ENCODE measurements at regions not wholly inside any gene's neighbourhood (a gene's known extent, or its start where the extent isn't known, plus 50 kb on each side); places are given as distances from the start of the nearest gene placed in this dataset.

GRCh38 chr15:45884755-45885445 is 250.1 kb downstream of the SQOR start:
- peaks cover 22 to 28% of the 10 kb centered on the region in 2 experiments for H3K9me3 Mint-ChIP-seq

More at GRCh38 chr15:45884755-45885445, 250.1 kb downstream of the SQOR start:
- Histone ChIP-seq H3K27me3 (ENCODE audit: insufficient read depth, low read length) (no peaks in the 10 kb centered on the region), H3K23me2 (ENCODE audit: insufficient read length, low read depth, low read length, poor library complexity, severe bottlenecking) (no peaks in the 10 kb centered on the region), H2BK15ac (ENCODE audit: low read depth, low read length) (no peak overlapping the region), H3K79me2 (ENCODE audit: insufficient read depth, low read length) (no peaks in the 10 kb centered on the region), H3K4me1 (ENCODE audit: insufficient read depth, low read length) (no peaks in the 10 kb centered on the region), H2AK5ac (ENCODE audit: insufficient read length, low read length) (no peak overlapping the region), H3K23ac (ENCODE audit: insufficient read length, low read depth, low read length) (no peak overlapping the region), H2BK12ac (ENCODE audit: insufficient read length, low read depth, low read length) (no peak overlapping the region), H3K18ac (ENCODE audit: insufficient read length, low read depth, low read length) (no peak overlapping the region), H4K5ac (ENCODE audit: insufficient read length, low read depth, low read length) (no peak overlapping the region), H3K9ac (ENCODE audit: extremely low read depth, insufficient read length, low read length) (no peak overlapping the region), H2AFZ (ENCODE audit: low read length) (no peak overlapping the region), H3K56ac (ENCODE audit: insufficient read length, low read depth, low read length) (no peak overlapping the region), H3K27ac (ENCODE audit: insufficient read length, low read depth, low read length) (no peak overlapping the region), H2BK120ac (ENCODE audit: low read depth, low read length, poor library complexity, severe bottlenecking) (no peak overlapping the region), H4K20me1 (ENCODE audit: control insufficient read depth, insufficient read depth, insufficient read length) (no peaks in the 10 kb centered on the region), H4K91ac (ENCODE audit: insufficient read length, low read depth, low read length) (no peak overlapping the region), H3K9me3 (ENCODE audit: control insufficient read depth, low read depth, low read length) (no peaks in the 10 kb centered on the region), H4K8ac (replicated peaks; ENCODE audit: insufficient read length, low read depth, low read length) (no peak overlapping the region), H3K79me1 (ENCODE audit: insufficient read depth, low read depth, low read length, poor library complexity, severe bottlenecking) (no peaks in the 10 kb centered on the region), H3K4ac (ENCODE audit: low read depth, low read length) (no peak overlapping the region), H2BK20ac (ENCODE audit: low read depth, low read length, poor library complexity, severe bottlenecking) (no peak overlapping the region), H3K14ac (ENCODE audit: insufficient read depth, low read length) (no peak overlapping the region), H3T11ph (ENCODE audit: low read length) (no peak overlapping the region), H3K4me2 (ENCODE audit: insufficient read depth, insufficient read length, low read length) (no peak overlapping the region), H2BK5ac (ENCODE audit: insufficient read length, low read length) (no peak overlapping the region)
- no peak overlapping the region for H3K4me3 Mint-ChIP-seq
- no peak for DNase-seq
- no peak overlapping the region for H3K27ac Mint-ChIP-seq
- no peaks in the 10 kb centered on the region for H3K27me3 Mint-ChIP-seq (ENCODE audit: low read depth)
- H3K4me1 Mint-ChIP-seq, result no peaks in the 10 kb centered on the region
- whole genome bisulfite sequencing (ENCODE audit: extremely low coverage, insufficient read length, low lambda C conversion rate), result no CpG with 5 or more reads among the region's 6 CpGs
- TF ChIP-seq CTCF (conservative IDR thresholded peaks at IDR 0.05), result no peak
- peaks cover 0 to 12% (median 2%) of the 10 kb centered on the region in 3 experiments; a peak in 3 of 7 replicates for H3K36me3 Mint-ChIP-seq (ENCODE audit: insufficient read depth in 1 of 3, low read depth in 3 of 3)

Data from H9 (cell line).